Thoracic aorta (tissue), 2 donors: ENCODE measurements at regions not wholly inside any gene's neighbourhood (a gene's known extent, or its start where the extent isn't known, plus 50 kb on each side); places are given as distances from the start of the nearest gene placed in this dataset.

Experiments used
- ATAC-seq: fragments of 150-250 bp; one replicate; pipeline ENCODE4 v1.8.0; 2017; ENCODE audit warnings: low read depth; ENCODE audit not compliant: insufficient number of reproducible peaks, low FRiP score
- DNase-seq: peaks from one replicate; pipeline ENCODE4 v3.0.0-alpha.2; 2020; ENCODE audit warnings: low spot score
- H3K27ac ChIP-seq, 2 donors: fragments of 200-600 bp; sonication (generic); 1 replicate in 1 of 2; 2 replicates in 1 of 2; pipeline ENCODE4 v1.5.1; 2016; ENCODE audit warnings: mild to moderate bottlenecking in 2 of 2, moderate library complexity in 2 of 2
- H3K27me3 ChIP-seq: fragments of 200-600 bp; sonication (generic); replicated peaks from 2 replicates; pipeline ENCODE4 v1.6.0; 2016; ENCODE audit warnings: mild to moderate bottlenecking; ENCODE audit not compliant: insufficient read depth
- H3K36me3 ChIP-seq: fragments of 200-600 bp; sonication (generic); one replicate; pipeline ENCODE4 v1.5.1; 2016
- H3K4me1 ChIP-seq, 2 donors: fragments of 200-600 bp; sonication (generic); 1 replicate in 1 of 2; 2 replicates in 1 of 2; pipeline versions ENCODE4 v1.5.1 to v1.6.0; 2016; ENCODE audit warnings: low read depth in 2 of 2, mild to moderate bottlenecking in 1 of 2; ENCODE audit not compliant: control insufficient read depth in 1 of 2
- H3K4me3 ChIP-seq: fragments of 200-600 bp; sonication (generic); 2 replicates; pipeline ENCODE4 v1.5.1; 2016; ENCODE audit warnings: mild to moderate bottlenecking
- H3K9me3 ChIP-seq: fragments of 200-600 bp; sonication (generic); 2 replicates; pipeline ENCODE4 v1.5.1; 2016
- TF ChIP-seq, protein P1 (sequence below): fragments of 200-600 bp; sonication (generic); IDR thresholded peaks from one replicate; pipeline ENCODE4 v1.5.1; 2019; ENCODE audit warnings: antibody characterized with exemption

DNA sequence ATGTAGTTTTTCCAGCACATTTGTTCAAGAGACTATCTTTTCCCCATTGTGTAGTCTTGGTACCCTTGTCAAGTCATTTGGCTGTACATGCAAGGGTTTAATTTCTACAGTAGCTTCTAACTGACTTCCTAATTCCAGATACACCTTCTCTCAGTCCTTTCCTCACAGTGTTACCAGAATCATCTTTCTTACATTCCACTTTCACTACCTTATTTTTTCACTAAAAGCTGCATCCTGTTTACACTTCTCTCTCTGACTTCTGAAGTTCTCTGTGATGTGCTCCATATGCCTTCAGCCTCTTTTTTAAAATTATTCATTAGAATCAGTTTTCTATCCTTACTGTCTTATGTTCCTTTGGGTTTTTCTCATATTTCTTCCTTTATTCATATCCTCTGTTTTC, 57.1 kb upstream of the RWDD3 start:
- Histone ChIP-seq H3K4me3 (no peak overlapping the region), H3K9me3 (no peaks in the 10 kb centered on the region), H3K27me3 (no peaks in the 10 kb centered on the region), H3K36me3 (no peaks in the 10 kb centered on the region), H3K4me1 (peaks cover 13 to 19% of the 10 kb centered on the region in 2 donors), H3K27ac (no peak overlapping the region)
- no peak for ATAC-seq
- TF ChIP-seq, protein P1, sequence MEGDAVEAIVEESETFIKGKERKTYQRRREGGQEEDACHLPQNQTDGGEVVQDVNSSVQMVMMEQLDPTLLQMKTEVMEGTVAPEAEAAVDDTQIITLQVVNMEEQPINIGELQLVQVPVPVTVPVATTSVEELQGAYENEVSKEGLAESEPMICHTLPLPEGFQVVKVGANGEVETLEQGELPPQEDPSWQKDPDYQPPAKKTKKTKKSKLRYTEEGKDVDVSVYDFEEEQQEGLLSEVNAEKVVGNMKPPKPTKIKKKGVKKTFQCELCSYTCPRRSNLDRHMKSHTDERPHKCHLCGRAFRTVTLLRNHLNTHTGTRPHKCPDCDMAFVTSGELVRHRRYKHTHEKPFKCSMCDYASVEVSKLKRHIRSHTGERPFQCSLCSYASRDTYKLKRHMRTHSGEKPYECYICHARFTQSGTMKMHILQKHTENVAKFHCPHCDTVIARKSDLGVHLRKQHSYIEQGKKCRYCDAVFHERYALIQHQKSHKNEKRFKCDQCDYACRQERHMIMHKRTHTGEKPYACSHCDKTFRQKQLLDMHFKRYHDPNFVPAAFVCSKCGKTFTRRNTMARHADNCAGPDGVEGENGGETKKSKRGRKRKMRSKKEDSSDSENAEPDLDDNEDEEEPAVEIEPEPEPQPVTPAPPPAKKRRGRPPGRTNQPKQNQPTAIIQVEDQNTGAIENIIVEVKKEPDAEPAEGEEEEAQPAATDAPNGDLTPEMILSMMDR, result no peak
- no peak for DNase-seq

DNA sequence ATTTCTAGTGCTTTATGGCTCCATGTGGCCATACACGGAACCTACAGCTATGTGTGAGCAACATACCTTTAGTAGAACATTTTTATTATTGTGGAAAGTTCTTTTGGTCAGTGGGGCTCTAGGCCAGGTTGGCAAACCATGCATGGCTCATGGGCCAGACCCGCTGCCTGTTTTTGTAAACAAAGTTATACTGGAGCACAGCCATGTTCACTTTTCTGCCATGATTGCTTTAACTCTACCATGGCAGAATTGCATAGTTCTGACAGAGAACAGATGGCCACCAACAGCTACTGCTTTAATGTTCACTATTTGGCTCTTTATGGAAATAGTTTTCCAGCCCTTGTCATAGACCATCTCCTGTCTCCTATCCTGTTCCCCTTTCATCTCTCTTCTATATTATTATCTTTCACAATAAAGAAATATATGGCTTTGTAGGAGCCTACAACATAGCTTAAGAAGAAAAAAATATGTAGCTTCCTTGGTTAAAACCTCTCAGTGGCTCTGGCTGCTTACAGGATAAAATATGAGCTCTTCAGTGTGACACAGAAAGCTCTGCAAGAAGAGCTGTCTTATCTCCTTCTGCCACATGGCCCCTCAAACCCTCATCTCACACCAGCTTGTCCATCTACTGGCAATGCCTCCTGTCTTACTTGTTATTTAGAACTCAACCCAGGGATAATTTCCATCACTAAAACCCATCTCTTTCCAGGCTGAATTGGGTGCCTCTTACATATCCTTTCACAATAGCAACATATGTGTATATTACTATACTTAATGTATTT, 54.6 kb upstream of the RWDD3 start:
- H3K27ac ChIP-seq, result no peak overlapping the region
- no peak for DNase-seq
- no peaks in the 10 kb centered on the region for H3K27me3 ChIP-seq
- TF ChIP-seq, protein P1, result no peak
- ATAC-seq, result peak; percentile 33
- peaks cover 11 to 14% of the 10 kb centered on the region in 2 donors for H3K4me1 ChIP-seq
- H3K36me3 ChIP-seq, result no peaks in the 10 kb centered on the region
- H3K4me3 ChIP-seq, result no peak overlapping the region
- no peaks in the 10 kb centered on the region for H3K9me3 ChIP-seq

DNA sequence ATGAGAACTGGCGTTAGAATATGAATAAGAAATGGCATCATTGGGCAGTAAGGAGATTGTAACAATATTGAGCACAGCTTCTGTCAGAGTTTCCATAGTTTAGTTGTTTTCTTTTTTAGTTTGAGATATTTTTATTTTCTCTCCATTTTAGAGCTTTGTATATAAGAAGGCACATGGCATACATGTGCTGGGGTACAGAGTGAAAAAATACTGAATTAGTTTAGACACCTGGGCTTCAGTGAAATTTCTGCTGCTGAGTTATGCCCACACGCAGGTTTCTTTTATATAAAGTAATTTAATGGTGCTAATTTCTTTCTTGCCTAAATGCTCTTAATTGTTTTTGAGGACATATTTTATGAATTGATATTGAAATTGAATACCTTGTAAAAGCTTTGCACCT, 53.6 kb upstream of the RWDD3 start:
- DNase-seq (no peak), ATAC-seq (no peak)
- H3K4me1 ChIP-seq, result peaks cover 11 to 14% of the 10 kb centered on the region in 2 donors
- no peaks in the 10 kb centered on the region for H3K36me3 ChIP-seq
- no peak overlapping the region for H3K4me3 ChIP-seq
- H3K27ac ChIP-seq, result no peak overlapping the region
- H3K9me3 ChIP-seq, result no peaks in the 10 kb centered on the region
- TF ChIP-seq, protein P1, result no peak
- no peaks in the 10 kb centered on the region for H3K27me3 ChIP-seq

DNA sequence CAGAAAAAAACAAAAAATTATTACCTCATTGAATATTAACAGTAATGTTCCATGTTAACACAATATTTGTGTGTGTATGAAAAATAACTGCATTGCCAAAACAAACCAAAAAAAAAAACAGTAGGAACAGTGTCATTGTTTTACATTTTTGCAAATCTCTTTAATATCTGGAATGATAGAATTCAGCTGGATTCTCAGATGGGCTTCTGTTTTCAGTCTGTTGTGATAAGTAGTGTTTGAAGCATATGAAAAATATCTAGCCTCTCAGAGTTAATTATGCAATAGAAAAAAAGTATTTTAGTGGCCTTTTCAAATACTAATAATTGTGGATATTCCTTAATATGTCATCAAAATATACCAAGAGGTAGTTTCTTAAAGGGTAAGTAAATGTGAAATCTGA, 52.9 kb upstream of the RWDD3 start:
- Histone ChIP-seq H3K27ac (no peak overlapping the region), H3K9me3 (no peaks in the 10 kb centered on the region), H3K36me3 (no peaks in the 10 kb centered on the region), H3K27me3 (no peaks in the 10 kb centered on the region), H3K4me3 (no peak overlapping the region), H3K4me1 (peaks cover 11 to 14% of the 10 kb centered on the region in 2 donors)
- TF ChIP-seq, protein P1, result no peak
- no peak for DNase-seq
- ATAC-seq, result no peak

DNA sequence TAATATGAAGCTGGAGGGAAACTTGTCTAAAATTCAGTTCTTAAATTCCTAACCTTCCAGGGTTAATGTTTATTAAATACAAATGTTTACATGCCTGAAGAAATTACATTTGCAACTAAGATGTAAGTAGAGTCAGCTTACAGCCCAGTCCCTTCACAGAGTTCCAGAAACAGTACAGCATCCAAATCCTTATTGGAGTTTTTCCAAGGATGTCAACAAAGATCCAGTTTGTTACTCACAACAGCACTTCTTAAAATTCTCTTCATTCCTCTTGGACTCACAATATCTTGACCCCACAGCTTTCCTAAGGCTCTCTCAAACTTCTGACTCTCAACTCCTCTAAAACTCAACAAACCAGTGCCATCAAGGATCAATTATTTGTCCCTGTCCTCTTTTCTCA, 50.1 kb upstream of the RWDD3 start:
- TF ChIP-seq, protein P1, result no peak

More for the DNA sequence above, 50.1 kb upstream of the RWDD3 start:
- H3K9me3 ChIP-seq, result no peaks in the 10 kb centered on the region
- H3K4me1 ChIP-seq, result peaks cover 9 to 11% of the 10 kb centered on the region in 2 donors
- DNase-seq, result no peak
- no peaks in the 10 kb centered on the region for H3K27me3 ChIP-seq
- H3K27ac ChIP-seq, result no peak overlapping the region
- no peak for ATAC-seq
- no peaks in the 10 kb centered on the region for H3K36me3 ChIP-seq
- H3K4me3 ChIP-seq, result no peak overlapping the region
